Natural killer cell treated with Interleukin-12 subunit alpha and Interleukin-12 subunit beta and Interleukin-15 and Interleukin-18, amount 100 ng/mL, for 72 hours (primary cell): ENCODE measurements at regions not wholly inside any gene's neighbourhood (a gene's known extent, or its start where the extent isn't known, plus 50 kb on each side); places are given as distances from the start of the nearest gene placed in this dataset.

ENCODE experiments used
- ATAC-seq, 2 donors: fragments of 150-1000 bp; cut with Tn5 transposase in 1 of 2; sonication (Bioruptor Pico), chemical (Tn5 transposase) in 1 of 2; 2 replicates each; pipeline ENCODE4 v1.10.0; 2021
- DNase-seq: peaks from one replicate; pipeline ENCODE4 v3.0.0; 2022; ENCODE audit warnings: low spot score
- H3K27ac Mint-ChIP-seq, 2 donors: 1 replicate in 1 of 2; 2 replicates in 1 of 2; pipeline ENCODE4 v1.8.0; 2022; ENCODE audit warnings: mixed read lengths in 2 of 2, mild to moderate bottlenecking in 1 of 2, moderate library complexity in 1 of 2
- H3K27me3 Mint-ChIP-seq, 2 donors: 1 replicate in 1 of 2; 2 replicates in 1 of 2; pipeline ENCODE4 v1.8.0; 2022; ENCODE audit warnings: mixed read lengths in 2 of 2
- H3K36me3 Mint-ChIP-seq: one replicate; pipeline ENCODE4 v1.8.0; 2022; ENCODE audit warnings: mixed read lengths
- H3K4me1 Mint-ChIP-seq, 2 donors: 1 replicate in 1 of 2; 2 replicates in 1 of 2; pipeline ENCODE4 v1.8.0; 2022; ENCODE audit warnings: low read depth in 2 of 2, mixed read lengths in 2 of 2, mild to moderate bottlenecking in 1 of 2
- H3K4me3 Mint-ChIP-seq: one replicate; pipeline ENCODE4 v1.8.0; 2022; ENCODE audit warnings: mixed read lengths
- H3K9me3 Mint-ChIP-seq: 2 replicates; pipeline ENCODE4 v1.8.0; 2022; ENCODE audit warnings: mixed read lengths

- DNase-seq (no peak), ATAC-seq (no peak)
- no peaks in the 10 kb centered on the region for H3K9me3 Mint-ChIP-seq
- no peak overlapping the region for H3K4me3 Mint-ChIP-seq
- no peak overlapping the region for H3K27ac Mint-ChIP-seq
- H3K36me3 Mint-ChIP-seq = no peaks in the 10 kb centered on the region
- H3K27me3 Mint-ChIP-seq = peaks cover 5 to 9% of the 10 kb centered on the region in 2 donors
- H3K4me1 Mint-ChIP-seq = no peaks in the 10 kb centered on the region
Observed at GRCh38 chr15:97750060-97750459, 210.4 kb upstream of the ARRDC4 start.

DNA sequence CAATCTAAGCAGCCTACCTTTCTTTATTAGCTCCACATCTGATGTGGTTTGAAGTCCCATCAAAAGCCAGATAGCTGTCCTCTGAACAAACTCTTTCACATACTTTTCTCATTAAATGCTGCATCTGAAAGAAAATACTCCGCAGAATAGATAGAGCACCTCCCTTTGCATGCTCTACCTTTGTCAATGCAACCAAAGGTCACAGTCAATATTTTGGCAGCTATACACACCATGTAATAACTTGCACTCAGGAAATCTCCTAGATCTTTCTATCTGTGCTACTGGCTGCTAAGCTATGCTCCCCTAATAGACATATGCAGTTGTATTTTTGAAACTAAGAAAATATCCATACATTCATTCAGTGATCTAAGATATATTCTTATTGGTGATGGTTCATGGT lies 204.8 kb upstream of the ARRDC4 start:
- peaks cover 9 to 15% of the 10 kb centered on the region in 2 donors for H3K27me3 Mint-ChIP-seq
- no peak for DNase-seq
- no peaks in the 10 kb centered on the region for H3K9me3 Mint-ChIP-seq
- H3K4me1 Mint-ChIP-seq = no peaks in the 10 kb centered on the region
- no peak overlapping the region for H3K27ac Mint-ChIP-seq
- ATAC-seq = no peak
- H3K36me3 Mint-ChIP-seq = no peaks in the 10 kb centered on the region
- H3K4me3 Mint-ChIP-seq = no peak overlapping the region

DNA sequence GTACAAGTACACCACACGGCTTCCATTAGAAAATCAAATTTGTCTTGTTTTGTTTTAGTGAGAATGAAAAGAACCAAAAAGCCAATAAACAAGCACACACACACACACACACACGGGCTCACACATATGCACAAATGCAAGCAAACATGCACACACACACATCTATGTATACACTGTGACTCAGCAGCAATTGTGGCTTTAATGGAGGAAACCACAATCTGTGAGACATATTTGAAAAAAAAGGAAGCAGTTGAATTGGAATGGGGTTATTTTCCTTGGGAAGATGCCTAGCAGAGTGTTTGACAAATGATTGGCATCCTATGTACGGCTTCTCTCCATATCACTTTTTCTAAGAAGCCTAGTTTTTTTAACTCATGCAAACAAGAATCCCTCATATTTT lies 201.1 kb upstream of the ARRDC4 start:
- no peaks in the 10 kb centered on the region for H3K4me1 Mint-ChIP-seq
- H3K9me3 Mint-ChIP-seq = no peaks in the 10 kb centered on the region
- H3K36me3 Mint-ChIP-seq = no peaks in the 10 kb centered on the region
- H3K27me3 Mint-ChIP-seq = peaks cover 7% of the 10 kb centered on the region in 2 donors
- DNase-seq = no peak
- no peak for ATAC-seq
- no peak overlapping the region for H3K4me3 Mint-ChIP-seq
- no peak overlapping the region for H3K27ac Mint-ChIP-seq

- no peaks in the 10 kb centered on the region for H3K9me3 Mint-ChIP-seq
- no peaks in the 10 kb centered on the region for H3K36me3 Mint-ChIP-seq
Observed at GRCh38 chr15:97761110-97761509, 199.4 kb upstream of the ARRDC4 start.

GRCh38 chr15:97783240-97783639 lies 177.3 kb upstream of the ARRDC4 start:
- no peaks in the 10 kb centered on the region for H3K9me3 Mint-ChIP-seq
- DNase-seq (no peak), ATAC-seq (no peak)
- no peaks in the 10 kb centered on the region for H3K4me1 Mint-ChIP-seq
- H3K27me3 Mint-ChIP-seq = no peaks in the 10 kb centered on the region
- no peaks in the 10 kb centered on the region for H3K36me3 Mint-ChIP-seq
- H3K4me3 Mint-ChIP-seq = no peak overlapping the region
- no peak overlapping the region for H3K27ac Mint-ChIP-seq

More at GRCh38 chr15:97761110-97761509, 199.4 kb upstream of the ARRDC4 start:
- Mint-ChIP-seq H3K4me1 (no peaks in the 10 kb centered on the region), H3K27me3 (peaks cover 0 to 5% of the 10 kb centered on the region in 2 donors), H3K27ac (no peak overlapping the region), H3K4me3 (no peak overlapping the region)
- DNase-seq (no peak), ATAC-seq (no peak)

- DNase-seq = no peak
- H3K27me3 Mint-ChIP-seq = no peaks in the 10 kb centered on the region
- no peak overlapping the region for H3K27ac Mint-ChIP-seq
- H3K4me1 Mint-ChIP-seq = no peaks in the 10 kb centered on the region
- H3K4me3 Mint-ChIP-seq = no peak overlapping the region
- H3K36me3 Mint-ChIP-seq = no peaks in the 10 kb centered on the region
- H3K9me3 Mint-ChIP-seq = no peaks in the 10 kb centered on the region
- ATAC-seq = no peak
Observed at GRCh38 chr15:97786741-97787140, 173.8 kb upstream of the ARRDC4 start.

DNA sequence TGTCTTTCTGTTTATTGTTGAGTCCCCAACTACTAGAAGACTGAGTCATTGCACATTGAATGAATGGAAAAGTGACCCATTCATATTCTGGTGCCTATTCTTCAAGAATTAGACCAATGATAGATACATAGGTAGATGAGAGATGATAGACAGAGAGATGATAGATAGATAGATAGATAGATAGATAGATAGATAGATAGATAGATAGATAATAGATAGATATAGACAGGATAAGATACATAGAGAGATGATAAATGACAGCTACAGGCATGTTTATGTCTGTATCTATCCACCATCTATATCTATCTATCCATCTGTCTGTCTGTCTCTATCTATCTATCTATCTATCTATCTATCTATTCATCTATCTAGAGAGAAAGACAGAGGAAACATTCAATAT lies 170.3 kb upstream of the ARRDC4 start:
- ATAC-seq (no peak), DNase-seq (no peak)
- H3K9me3 Mint-ChIP-seq = no peaks in the 10 kb centered on the region
- H3K4me3 Mint-ChIP-seq = no peak overlapping the region
- peaks cover 0 to 4% of the 10 kb centered on the region in 2 donors for H3K27me3 Mint-ChIP-seq
- no peaks in the 10 kb centered on the region for H3K36me3 Mint-ChIP-seq
- H3K27ac Mint-ChIP-seq = no peak overlapping the region
- H3K4me1 Mint-ChIP-seq = no peaks in the 10 kb centered on the region

GRCh38 chr15:97791824-97792792 lies 168.4 kb upstream of the ARRDC4 start:
- DNase-seq = no peak
- H3K27me3 Mint-ChIP-seq = peaks cover 0 to 4% of the 10 kb centered on the region in 2 donors
- H3K36me3 Mint-ChIP-seq = no peaks in the 10 kb centered on the region
- no peaks in the 10 kb centered on the region for H3K4me1 Mint-ChIP-seq
- H3K27ac Mint-ChIP-seq = no peak overlapping the region
- H3K9me3 Mint-ChIP-seq = no peaks in the 10 kb centered on the region
- no peak for ATAC-seq
- no peak overlapping the region for H3K4me3 Mint-ChIP-seq

- Mint-ChIP-seq H3K27me3 (no peaks in the 10 kb centered on the region), H3K9me3 (no peaks in the 10 kb centered on the region), H3K36me3 (no peaks in the 10 kb centered on the region), H3K4me1 (no peaks in the 10 kb centered on the region), H3K27ac (no peak overlapping the region), H3K4me3 (no peak overlapping the region)
- no peak for DNase-seq
- no peak for ATAC-seq
Observed at GRCh38 chr15:97804950-97805349, 155.6 kb upstream of the ARRDC4 start.

GRCh38 chr15:97806766-97807165 lies 153.7 kb upstream of the ARRDC4 start:
- no peak overlapping the region for H3K4me3 Mint-ChIP-seq
- H3K9me3 Mint-ChIP-seq = peaks cover 3% of the 10 kb centered on the region
- H3K27me3 Mint-ChIP-seq = no peaks in the 10 kb centered on the region
- H3K36me3 Mint-ChIP-seq = no peaks in the 10 kb centered on the region
- no peak for ATAC-seq
- H3K27ac Mint-ChIP-seq = no peak overlapping the region
- H3K4me1 Mint-ChIP-seq = no peaks in the 10 kb centered on the region
- DNase-seq = no peak

- DNase-seq (no peak), ATAC-seq (no peak)
- H3K27me3 Mint-ChIP-seq = peaks cover 0 to 5% of the 10 kb centered on the region in 2 donors
- no peak overlapping the region for H3K4me3 Mint-ChIP-seq
- no peak overlapping the region for H3K27ac Mint-ChIP-seq
- no peaks in the 10 kb centered on the region for H3K4me1 Mint-ChIP-seq
- peaks cover 3% of the 10 kb centered on the region for H3K9me3 Mint-ChIP-seq
- no peaks in the 10 kb centered on the region for H3K36me3 Mint-ChIP-seq
Observed at GRCh38 chr15:97815835-97816234, 144.7 kb upstream of the ARRDC4 start.

DNA sequence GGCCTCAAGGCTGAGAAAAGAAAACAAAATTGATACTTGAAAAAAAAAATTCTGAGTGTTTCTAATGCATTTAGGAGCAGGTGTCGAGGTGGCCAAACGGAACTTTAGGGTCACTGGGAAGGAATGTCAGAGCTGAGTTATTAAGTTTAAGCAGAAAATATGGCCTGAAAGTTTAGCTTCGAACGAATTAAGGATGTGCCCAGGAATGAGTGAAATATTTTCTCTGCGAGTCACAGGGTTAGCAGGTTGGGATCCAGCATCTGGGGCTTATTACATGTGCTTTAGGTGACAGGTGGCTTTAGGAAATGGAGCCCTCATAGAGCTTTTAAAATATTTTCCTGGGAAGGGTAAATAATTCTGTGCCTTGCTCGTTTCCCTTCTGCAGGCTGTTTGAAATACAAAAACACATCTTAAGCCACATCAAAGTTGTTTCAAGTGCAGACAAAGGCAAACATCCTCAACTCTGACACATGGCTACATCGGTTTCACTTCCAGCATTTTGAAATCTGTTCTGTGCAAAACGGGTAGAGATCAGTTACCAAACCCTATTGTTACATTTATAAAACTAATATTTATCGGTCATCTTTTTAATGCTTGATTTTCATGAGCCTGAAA lies 143.1 kb upstream of the ARRDC4 start:
- Mint-ChIP-seq H3K4me3 (no peak overlapping the region), H3K36me3 (no peaks in the 10 kb centered on the region), H3K4me1 (no peaks in the 10 kb centered on the region)

DNA sequence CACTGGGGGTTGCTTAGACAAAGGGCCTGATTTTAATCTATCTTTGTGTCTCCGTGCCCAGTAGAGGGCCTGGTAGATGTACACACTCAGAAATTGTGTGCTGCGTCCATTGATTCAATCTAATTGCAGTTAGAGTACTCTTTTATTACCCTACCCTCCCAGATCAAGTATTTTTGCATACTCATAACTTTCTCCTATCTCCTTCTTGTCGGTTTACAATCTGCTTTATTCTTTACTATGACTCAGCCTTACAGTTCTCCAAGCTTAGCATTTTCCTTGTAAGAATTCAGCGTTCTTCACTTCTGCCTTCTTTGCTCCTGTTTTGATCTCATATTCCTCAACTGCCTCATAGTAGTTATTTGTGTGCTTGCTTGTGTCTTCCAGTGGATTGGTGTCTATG lies 124.5 kb upstream of the ARRDC4 start:
- DNase-seq (no peak), ATAC-seq (no peak)
- Mint-ChIP-seq H3K4me3 (no peak overlapping the region), H3K27me3 (peaks cover 0 to 12% of the 10 kb centered on the region in 2 donors), H3K36me3 (no peaks in the 10 kb centered on the region), H3K4me1 (no peaks in the 10 kb centered on the region), H3K27ac (no peak overlapping the region), H3K9me3 (peaks cover 15% of the 10 kb centered on the region)

More for the DNA sequence above, 143.1 kb upstream of the ARRDC4 start:
- H3K27ac Mint-ChIP-seq = no peak overlapping the region
- DNase-seq (no peak), ATAC-seq (no peak)
- H3K27me3 Mint-ChIP-seq = peaks cover 0 to 5% of the 10 kb centered on the region in 2 donors
- H3K9me3 Mint-ChIP-seq = no peaks in the 10 kb centered on the region

DNA sequence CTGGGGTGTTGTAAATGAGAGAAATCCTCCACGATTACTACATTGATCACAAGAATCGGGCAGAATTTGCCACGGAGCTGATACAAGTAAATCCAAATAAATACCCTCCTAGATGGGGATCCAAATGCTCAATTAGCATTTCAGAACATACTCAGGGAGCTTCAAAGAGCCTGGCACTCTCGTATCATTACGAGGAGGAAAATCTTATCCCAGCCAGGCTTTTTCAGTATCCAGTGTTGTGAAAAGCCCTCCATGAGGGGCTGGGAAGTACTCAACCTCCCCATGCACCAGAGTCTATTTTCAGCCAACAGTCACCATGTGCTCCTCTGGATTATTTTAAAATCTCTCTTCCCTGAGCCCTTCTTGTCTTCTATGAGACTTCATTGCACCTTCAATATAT lies 122.6 kb upstream of the ARRDC4 start:
- DNase-seq = no peak
- Mint-ChIP-seq H3K36me3 (no peaks in the 10 kb centered on the region), H3K9me3 (peaks cover 5% of the 10 kb centered on the region), H3K4me3 (no peak overlapping the region), H3K27me3 (peaks cover under 1 to 3% of the 10 kb centered on the region in 2 donors), H3K27ac (no peak overlapping the region), H3K4me1 (no peaks in the 10 kb centered on the region)
- no peak for ATAC-seq
